ENCODE measurements at regions not wholly inside any gene's neighbourhood (a gene's known extent, or its start where the extent isn't known, plus 50 kb on each side); places are given as distances from the start of the nearest gene placed in this dataset.

DNA sequence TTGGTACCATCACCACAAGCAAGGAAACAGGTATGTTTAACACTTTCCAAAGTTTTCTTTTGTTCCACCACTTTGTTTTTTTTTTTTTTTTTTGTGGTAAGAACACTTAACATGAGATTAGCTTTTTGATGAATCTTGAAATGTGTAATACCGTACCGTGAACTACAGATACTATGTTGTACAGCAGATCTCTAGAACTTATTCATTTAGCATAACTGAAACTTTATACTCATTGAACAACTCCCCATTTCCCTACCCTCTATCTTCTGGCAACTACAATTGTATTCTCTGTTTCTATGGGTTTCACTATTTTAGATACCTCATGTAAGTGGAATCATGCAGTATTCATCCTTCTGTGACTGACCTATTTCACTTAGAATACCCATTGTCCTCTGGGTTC lies 162.7 kb upstream of the ITGB1 start:
- TF ChIP-seq, protein P1, sequence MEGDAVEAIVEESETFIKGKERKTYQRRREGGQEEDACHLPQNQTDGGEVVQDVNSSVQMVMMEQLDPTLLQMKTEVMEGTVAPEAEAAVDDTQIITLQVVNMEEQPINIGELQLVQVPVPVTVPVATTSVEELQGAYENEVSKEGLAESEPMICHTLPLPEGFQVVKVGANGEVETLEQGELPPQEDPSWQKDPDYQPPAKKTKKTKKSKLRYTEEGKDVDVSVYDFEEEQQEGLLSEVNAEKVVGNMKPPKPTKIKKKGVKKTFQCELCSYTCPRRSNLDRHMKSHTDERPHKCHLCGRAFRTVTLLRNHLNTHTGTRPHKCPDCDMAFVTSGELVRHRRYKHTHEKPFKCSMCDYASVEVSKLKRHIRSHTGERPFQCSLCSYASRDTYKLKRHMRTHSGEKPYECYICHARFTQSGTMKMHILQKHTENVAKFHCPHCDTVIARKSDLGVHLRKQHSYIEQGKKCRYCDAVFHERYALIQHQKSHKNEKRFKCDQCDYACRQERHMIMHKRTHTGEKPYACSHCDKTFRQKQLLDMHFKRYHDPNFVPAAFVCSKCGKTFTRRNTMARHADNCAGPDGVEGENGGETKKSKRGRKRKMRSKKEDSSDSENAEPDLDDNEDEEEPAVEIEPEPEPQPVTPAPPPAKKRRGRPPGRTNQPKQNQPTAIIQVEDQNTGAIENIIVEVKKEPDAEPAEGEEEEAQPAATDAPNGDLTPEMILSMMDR (IDR thresholded peaks at IDR 0.05; ENCODE audit: low read depth, low read length): no peak
- no peak for TF ChIP-seq EZH2phosphoT487 (IDR thresholded peaks at IDR 0.05; ENCODE audit: low read depth)
